ENCODE measurements at regions not wholly inside any gene's neighbourhood (a gene's known extent, or its start where the extent isn't known, plus 50 kb on each side); places are given as distances from the start of the nearest gene placed in this dataset.

DNA sequence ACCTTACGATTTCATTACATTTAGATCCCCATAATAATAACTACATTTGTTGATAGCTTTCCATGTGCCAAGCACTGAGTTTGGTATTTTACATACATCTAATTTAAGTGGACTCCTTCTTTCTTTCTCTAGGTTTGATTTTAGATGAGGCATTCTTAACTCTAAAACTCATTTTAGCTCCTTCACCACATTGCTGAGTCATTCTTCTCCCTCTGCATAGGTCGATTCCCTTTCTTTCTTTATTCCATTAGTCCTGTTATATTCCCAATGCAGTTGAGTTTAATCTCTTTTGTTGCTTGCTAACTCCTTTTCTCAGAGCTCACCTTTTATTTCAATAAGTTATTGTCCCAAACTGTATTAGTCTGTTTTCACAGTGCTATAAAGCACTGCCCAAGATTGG, 329.8 kb downstream of the TAF11L14 start:
- TF ChIP-seq, protein P1, sequence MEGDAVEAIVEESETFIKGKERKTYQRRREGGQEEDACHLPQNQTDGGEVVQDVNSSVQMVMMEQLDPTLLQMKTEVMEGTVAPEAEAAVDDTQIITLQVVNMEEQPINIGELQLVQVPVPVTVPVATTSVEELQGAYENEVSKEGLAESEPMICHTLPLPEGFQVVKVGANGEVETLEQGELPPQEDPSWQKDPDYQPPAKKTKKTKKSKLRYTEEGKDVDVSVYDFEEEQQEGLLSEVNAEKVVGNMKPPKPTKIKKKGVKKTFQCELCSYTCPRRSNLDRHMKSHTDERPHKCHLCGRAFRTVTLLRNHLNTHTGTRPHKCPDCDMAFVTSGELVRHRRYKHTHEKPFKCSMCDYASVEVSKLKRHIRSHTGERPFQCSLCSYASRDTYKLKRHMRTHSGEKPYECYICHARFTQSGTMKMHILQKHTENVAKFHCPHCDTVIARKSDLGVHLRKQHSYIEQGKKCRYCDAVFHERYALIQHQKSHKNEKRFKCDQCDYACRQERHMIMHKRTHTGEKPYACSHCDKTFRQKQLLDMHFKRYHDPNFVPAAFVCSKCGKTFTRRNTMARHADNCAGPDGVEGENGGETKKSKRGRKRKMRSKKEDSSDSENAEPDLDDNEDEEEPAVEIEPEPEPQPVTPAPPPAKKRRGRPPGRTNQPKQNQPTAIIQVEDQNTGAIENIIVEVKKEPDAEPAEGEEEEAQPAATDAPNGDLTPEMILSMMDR (conservative IDR thresholded peaks at IDR 0.05; ENCODE audit: low read depth, low read length) = no peak
- no peak for TF ChIP-seq RAD21 (IDR thresholded peaks at IDR 0.05; ENCODE audit: low read length)
- TF ChIP-seq RCOR1 (IDR thresholded peaks at IDR 0.05; ENCODE audit: insufficient replicate concordance, low read length) = no peak
- TF ChIP-seq, protein P2, sequence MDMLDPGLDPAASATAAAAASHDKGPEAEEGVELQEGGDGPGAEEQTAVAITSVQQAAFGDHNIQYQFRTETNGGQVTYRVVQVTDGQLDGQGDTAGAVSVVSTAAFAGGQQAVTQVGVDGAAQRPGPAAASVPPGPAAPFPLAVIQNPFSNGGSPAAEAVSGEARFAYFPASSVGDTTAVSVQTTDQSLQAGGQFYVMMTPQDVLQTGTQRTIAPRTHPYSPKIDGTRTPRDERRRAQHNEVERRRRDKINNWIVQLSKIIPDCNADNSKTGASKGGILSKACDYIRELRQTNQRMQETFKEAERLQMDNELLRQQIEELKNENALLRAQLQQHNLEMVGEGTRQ (IDR thresholded peaks at IDR 0.05; ENCODE audit: low read depth, low read length) = no peak
- no peak for TF ChIP-seq POLR2A (IDR thresholded peaks at IDR 0.05; ENCODE audit: low read depth, low read length)
- no peak for TF ChIP-seq BHLHE40 (IDR thresholded peaks at IDR 0.05; ENCODE audit: low read depth, low read length)
- no peak for TF ChIP-seq CEBPB (IDR thresholded peaks at IDR 0.05; ENCODE audit: low read depth, low read length)

Data from IMR-90 (cell line).